ENCODE measurements at regions not wholly inside any gene's neighbourhood (a gene's known extent, or its start where the extent isn't known, plus 50 kb on each side); places are given as distances from the start of the nearest gene placed in this dataset.
A peak's percentile ranks its signal among the peaks of the same experiment; 100 is the strongest.

- Histone ChIP-seq H3K27me3 (ENCODE audit: control insufficient read depth, insufficient read depth, low read length) (no peaks in the 10 kb centered on the region), H3K27ac (ENCODE audit: low read depth in 2 of 2, low read length in 2 of 2) (no peak overlapping the region), H3K4me1 (ENCODE audit: control insufficient read depth in 2 of 3, insufficient read depth in 2 of 3, low read depth in 1 of 3, low read length in 3 of 3) (no peaks in the 10 kb centered on the region), H3K9ac (ENCODE audit: low read length in 3 of 3) (no peak overlapping the region), H3K9me3 (ENCODE audit: control insufficient read depth in 2 of 3, insufficient read depth in 1 of 3, low read length in 3 of 3) (no peaks in the 10 kb centered on the region), H3K36me3 (ENCODE audit: control insufficient read depth in 2 of 3, insufficient read depth in 3 of 3, low read length in 3 of 3) (no peaks in the 10 kb centered on the region), H3K4me3 (ENCODE audit: low read length in 3 of 3) (no peak overlapping the region)
- intact Hi-C loops (cut with DNase I) = no loop called here
- FAIRE-seq (no peak), DNase-seq (no peak)
- no peak for TF ChIP-seq CTCF (IDR thresholded peaks at IDR 0.05; ENCODE audit: borderline replicate concordance, extremely low read depth, insufficient read depth)
These were observed 91.1 kb upstream of the NR5A2 start for GRCh38 chr1:199936441-199936840.

GRCh38 chr1:199937161-199937560 is 90.3 kb upstream of the NR5A2 start:
- intact Hi-C loops (cut with DNase I) = no loop called here
- H3K27me3 ChIP-seq (ENCODE audit: control insufficient read depth, insufficient read depth, low read length) = no peaks in the 10 kb centered on the region
- H3K9me3 ChIP-seq (ENCODE audit: control insufficient read depth in 2 of 3, insufficient read depth in 1 of 3, low read length in 3 of 3) = no peaks in the 10 kb centered on the region
- DNase-seq = no peak
- H3K36me3 ChIP-seq (ENCODE audit: control insufficient read depth in 2 of 3, insufficient read depth in 3 of 3, low read length in 3 of 3) = no peaks in the 10 kb centered on the region
- H3K27ac ChIP-seq (ENCODE audit: low read depth in 2 of 2, low read length in 2 of 2) = no peak overlapping the region
- H3K9ac ChIP-seq (ENCODE audit: low read length in 3 of 3) = no peak overlapping the region
- no peak for TF ChIP-seq CTCF (IDR thresholded peaks at IDR 0.05; ENCODE audit: borderline replicate concordance, extremely low read depth, insufficient read depth)
- no peaks in the 10 kb centered on the region for H3K4me1 ChIP-seq (ENCODE audit: control insufficient read depth in 2 of 3, insufficient read depth in 2 of 3, low read depth in 1 of 3, low read length in 3 of 3)
- FAIRE-seq = no peak
- no peak overlapping the region for H3K4me3 ChIP-seq (ENCODE audit: low read length in 3 of 3)

DNA sequence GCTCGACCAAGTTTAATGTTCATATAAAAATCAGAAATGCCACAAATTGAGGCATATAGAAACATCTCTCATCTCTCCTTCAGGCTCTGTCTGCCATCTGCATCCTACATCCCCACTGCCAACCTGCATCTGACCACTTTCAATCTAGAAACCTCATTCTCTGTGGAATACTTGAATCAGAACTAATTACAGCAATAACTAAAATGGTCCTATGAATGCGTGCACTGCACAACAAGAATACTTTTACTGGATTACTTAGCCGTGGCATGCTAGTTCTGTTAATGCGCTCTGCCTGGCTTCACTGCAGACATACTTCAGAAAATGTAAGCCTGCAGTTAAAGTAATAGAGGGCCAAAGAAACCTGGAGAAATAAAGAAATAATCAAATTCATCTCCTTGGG is 89.8 kb upstream of the NR5A2 start:
- Histone ChIP-seq H3K4me3 (ENCODE audit: low read length in 3 of 3) (no peak overlapping the region), H3K27ac (ENCODE audit: low read depth in 2 of 2, low read length in 2 of 2) (no peak overlapping the region), H3K9ac (ENCODE audit: low read length in 3 of 3) (no peak overlapping the region), H3K36me3 (ENCODE audit: control insufficient read depth in 2 of 3, insufficient read depth in 3 of 3, low read length in 3 of 3) (no peaks in the 10 kb centered on the region), H3K9me3 (ENCODE audit: control insufficient read depth in 2 of 3, insufficient read depth in 1 of 3, low read length in 3 of 3) (no peaks in the 10 kb centered on the region), H3K27me3 (ENCODE audit: control insufficient read depth, insufficient read depth, low read length) (no peaks in the 10 kb centered on the region), H3K4me1 (ENCODE audit: control insufficient read depth in 2 of 3, insufficient read depth in 2 of 3, low read depth in 1 of 3, low read length in 3 of 3) (no peaks in the 10 kb centered on the region)
- intact Hi-C loops (cut with DNase I) = no loop called here
- FAIRE-seq (no peak), DNase-seq (peak in 1 of 5 donors; percentile 6)
- no peak for TF ChIP-seq CTCF (IDR thresholded peaks at IDR 0.05; ENCODE audit: borderline replicate concordance, extremely low read depth, insufficient read depth)

DNA sequence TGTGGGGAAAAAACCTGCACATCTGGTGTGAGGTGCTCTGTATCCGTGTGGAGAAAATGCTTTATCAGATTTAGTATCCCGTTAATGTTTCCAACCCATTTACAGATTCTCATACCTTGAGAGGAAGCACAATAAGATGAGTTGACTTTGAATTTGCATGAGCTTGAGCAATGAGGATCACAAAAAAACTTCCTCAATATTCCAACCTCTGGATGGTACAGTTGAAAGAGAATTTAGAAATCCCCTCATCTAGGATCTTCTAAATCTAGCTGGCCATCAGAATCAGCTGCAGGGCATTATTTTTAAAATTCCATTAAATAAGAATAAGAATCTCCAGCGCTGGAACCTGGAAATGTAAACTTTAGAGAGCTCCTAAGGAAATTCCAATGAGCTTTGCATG is 82.5 kb upstream of the NR5A2 start:
- no peaks in the 10 kb centered on the region for H3K27me3 ChIP-seq (ENCODE audit: control insufficient read depth, insufficient read depth, low read length)
- TF ChIP-seq CTCF (IDR thresholded peaks at IDR 0.05; ENCODE audit: borderline replicate concordance, extremely low read depth, insufficient read depth) = no peak
- FAIRE-seq (no peak), DNase-seq (no peak)
- H3K36me3 ChIP-seq (ENCODE audit: control insufficient read depth in 2 of 3, insufficient read depth in 3 of 3, low read length in 3 of 3) = no peaks in the 10 kb centered on the region
- no peaks in the 10 kb centered on the region for H3K9me3 ChIP-seq (ENCODE audit: control insufficient read depth in 2 of 3, insufficient read depth in 1 of 3, low read length in 3 of 3)
- H3K4me3 ChIP-seq (ENCODE audit: low read length in 3 of 3) = no peak overlapping the region
- no peak overlapping the region for H3K9ac ChIP-seq (ENCODE audit: low read length in 3 of 3)
- intact Hi-C loops (cut with DNase I) = no loop called here
- H3K4me1 ChIP-seq (ENCODE audit: control insufficient read depth in 2 of 3, insufficient read depth in 2 of 3, low read depth in 1 of 3, low read length in 3 of 3) = no peaks in the 10 kb centered on the region
- H3K27ac ChIP-seq (ENCODE audit: low read depth in 2 of 2, low read length in 2 of 2) = no peak overlapping the region

Data from kidney (tissue), 13 donors.